Smooth muscle cell (in vitro differentiated cells): ENCODE measurements at regions not wholly inside any gene's neighbourhood (a gene's known extent, or its start where the extent isn't known, plus 50 kb on each side); places are given as distances from the start of the nearest gene placed in this dataset.

Experiments
- DNase-seq: peaks from one replicate; lab custom pipeline; 2025; ENCODE audit not compliant: unreplicated experiment; lab: John Stamatoyannopoulos, UW
- H2AFZ ChIP-seq: fragments of 200-600 bp; sonication (generic); 2 replicates; pipeline ENCODE4 v1.6.0; 2016; ENCODE audit warnings: antibody characterized with exemption, low read depth, mild to moderate bottlenecking
- H3F3A ChIP-seq: fragments of 200-600 bp; sonication (generic); 2 replicates; pipeline ENCODE4 v1.6.0; 2017; ENCODE audit warnings: antibody characterized with exemption, low read depth
- H3K27ac ChIP-seq: fragments of 200-600 bp; sonication (generic); 2 replicates; pipeline ENCODE4 v1.5.1; 2016; ENCODE audit warnings: low read depth, mild to moderate bottlenecking
- H3K27me3 ChIP-seq: fragments of 200-600 bp; sonication (generic); 2 replicates; pipeline ENCODE4 v1.6.1; 2016; ENCODE audit warnings: low read depth, mild to moderate bottlenecking
- H3K36me3 ChIP-seq: fragments of 200-600 bp; sonication (generic); 2 replicates; pipeline ENCODE4 v1.5.1; 2016; ENCODE audit warnings: low read depth
- H3K4me1 ChIP-seq: fragments of 200-600 bp; sonication (generic); 2 replicates; pipeline ENCODE4 v1.5.1; 2016; ENCODE audit warnings: low read depth
- H3K4me2 ChIP-seq: fragments of 200-600 bp; sonication (generic); 2 replicates; pipeline ENCODE4 v1.6.0; 2016; ENCODE audit warnings: mild to moderate bottlenecking
- H3K4me3 ChIP-seq: fragments of 200-600 bp; sonication (generic); 2 replicates; pipeline ENCODE4 v1.5.1; 2016; ENCODE audit warnings: mild to moderate bottlenecking
- H3K79me2 ChIP-seq: fragments of 200-600 bp; sonication (generic); 2 replicates; pipeline ENCODE4 v1.6.0; 2016; ENCODE audit warnings: low read depth, mild to moderate bottlenecking
- H3K9ac ChIP-seq: fragments of 200-600 bp; sonication (generic); 2 replicates; pipeline ENCODE4 v1.6.0; 2016; ENCODE audit warnings: low read depth
- H3K9me3 ChIP-seq: fragments of 200-600 bp; sonication (generic); replicated peaks from 2 replicates; pipeline ENCODE4 v1.5.1; 2016; ENCODE audit warnings: low read depth
- H4K20me1 ChIP-seq: fragments of 200-600 bp; sonication (generic); 2 replicates; pipeline ENCODE4 v1.6.0; 2016; ENCODE audit warnings: low read depth
- CTCF ChIP-seq: fragments of 200-600 bp; sonication (generic); IDR thresholded peaks from 2 replicates; pipeline ENCODE4 v1.5.1; 2017; ENCODE audit warnings: borderline replicate concordance, mild to moderate bottlenecking, antibody characterized with exemption; ENCODE audit not compliant: insufficient read depth, poor library complexity, severe bottlenecking
- WGBS: methylation state at CpG from one replicate; pipeline ENCODE4 v1.1.7; 2016; ENCODE audit warnings: low lambda C conversion rate; 5-methylcytosine and 5-hydroxymethylcytosine counted together

GRCh38 chr5:143673676-143674468 lies 138.1 kb upstream of the HMHB1 start:
- H3K27me3 ChIP-seq = no peaks in the 10 kb centered on the region
- no peak overlapping the region for H3K27ac ChIP-seq
- H3K9ac ChIP-seq = no peak overlapping the region
- no peak overlapping the region for H2AFZ ChIP-seq
- no peak overlapping the region for H3K4me3 ChIP-seq
- WGBS = 81% methylated on average over 3 of the region's 3 CpGs
- H4K20me1 ChIP-seq = no peaks in the 10 kb centered on the region
- no peak for DNase-seq
- H3F3A ChIP-seq = no peaks in the 10 kb centered on the region
- H3K9me3 ChIP-seq = no peaks in the 10 kb centered on the region
- no peaks in the 10 kb centered on the region for H3K36me3 ChIP-seq
- no peaks in the 10 kb centered on the region for H3K4me1 ChIP-seq
- TF ChIP-seq CTCF = no peak
- no peak overlapping the region for H3K4me2 ChIP-seq
- no peaks in the 10 kb centered on the region for H3K79me2 ChIP-seq

GRCh38 chr5:143672806-143673205 lies 139.2 kb upstream of the HMHB1 start:
- H4K20me1 ChIP-seq = no peaks in the 10 kb centered on the region
- H3K4me2 ChIP-seq = no peak overlapping the region
- no peaks in the 10 kb centered on the region for H3K36me3 ChIP-seq
- H3K4me1 ChIP-seq = no peaks in the 10 kb centered on the region
- no peak for DNase-seq
- H3K27ac ChIP-seq = no peak overlapping the region
- no peak overlapping the region for H2AFZ ChIP-seq
- H3K9ac ChIP-seq = no peak overlapping the region
- H3K79me2 ChIP-seq = no peaks in the 10 kb centered on the region
- H3K27me3 ChIP-seq = no peaks in the 10 kb centered on the region
- H3K4me3 ChIP-seq = no peak overlapping the region
- H3F3A ChIP-seq = no peaks in the 10 kb centered on the region
- no peaks in the 10 kb centered on the region for H3K9me3 ChIP-seq
- no peak for TF ChIP-seq CTCF

- no peak overlapping the region for H3K4me2 ChIP-seq
- H2AFZ ChIP-seq = no peak overlapping the region
- no peak overlapping the region for H3K9ac ChIP-seq
- H3F3A ChIP-seq = no peaks in the 10 kb centered on the region
- 92% methylated on average over 5 of the region's 5 CpGs for WGBS
- no peaks in the 10 kb centered on the region for H3K27me3 ChIP-seq
- no peaks in the 10 kb centered on the region for H3K9me3 ChIP-seq
- no peaks in the 10 kb centered on the region for H4K20me1 ChIP-seq
- H3K4me1 ChIP-seq = no peaks in the 10 kb centered on the region
- no peak overlapping the region for H3K27ac ChIP-seq
- DNase-seq = no peak
- no peak overlapping the region for H3K4me3 ChIP-seq
- TF ChIP-seq CTCF = no peak
- H3K36me3 ChIP-seq = no peaks in the 10 kb centered on the region
- H3K79me2 ChIP-seq = no peaks in the 10 kb centered on the region
Observed at GRCh38 chr5:143671674-143672569, 140.0 kb upstream of the HMHB1 start.
